HL-60 (cell line): ENCODE measurements at regions not wholly inside any gene's neighbourhood (a gene's known extent, or its start where the extent isn't known, plus 50 kb on each side); places are given as distances from the start of the nearest gene placed in this dataset.

Source experiments
- GABPA ChIP-seq: IDR thresholded peaks from 2 replicates; pipeline ENCODE4 v1.6.1; 2012; ENCODE audit warnings: low read depth
- POLR2AphosphoS5 ChIP-seq: IDR thresholded peaks from 2 replicates; pipeline ENCODE4 v1.6.1; 2012; ENCODE audit warnings: low read depth
- TF ChIP-seq, protein P1 (sequence below): IDR thresholded peaks from one replicate; pipeline ENCODE4 v1.5.1; 2011; ENCODE audit warnings: low read length, control low read depth, inconsistent platforms; ENCODE audit not compliant: insufficient read depth
- TF ChIP-seq, protein P2 (sequence below): IDR thresholded peaks from 2 replicates; pipeline ENCODE4 v1.6.1; 2012; ENCODE audit warnings: low read depth; ENCODE audit not compliant: insufficient replicate concordance

DNA sequence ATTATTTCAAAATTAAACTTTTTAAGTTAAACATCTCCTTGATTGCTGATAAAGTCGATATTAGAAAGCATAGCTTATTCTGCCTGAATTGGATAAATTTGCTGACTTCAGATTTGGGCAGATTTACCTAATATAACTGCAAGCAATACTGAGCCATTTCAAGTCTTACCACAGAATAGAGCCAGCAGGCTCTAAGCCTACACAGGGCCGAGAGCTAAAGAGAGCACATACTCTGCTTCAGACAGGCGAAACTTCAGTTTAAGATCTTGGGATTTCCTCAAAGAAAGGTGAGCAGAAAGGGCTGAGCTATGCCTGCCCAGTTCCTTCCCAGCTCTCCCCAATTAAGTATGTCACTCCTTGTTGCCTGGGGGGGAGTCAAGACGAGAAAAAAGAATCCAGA lies 240.6 kb upstream of the NOCT start:
- TF ChIP-seq, protein P1, sequence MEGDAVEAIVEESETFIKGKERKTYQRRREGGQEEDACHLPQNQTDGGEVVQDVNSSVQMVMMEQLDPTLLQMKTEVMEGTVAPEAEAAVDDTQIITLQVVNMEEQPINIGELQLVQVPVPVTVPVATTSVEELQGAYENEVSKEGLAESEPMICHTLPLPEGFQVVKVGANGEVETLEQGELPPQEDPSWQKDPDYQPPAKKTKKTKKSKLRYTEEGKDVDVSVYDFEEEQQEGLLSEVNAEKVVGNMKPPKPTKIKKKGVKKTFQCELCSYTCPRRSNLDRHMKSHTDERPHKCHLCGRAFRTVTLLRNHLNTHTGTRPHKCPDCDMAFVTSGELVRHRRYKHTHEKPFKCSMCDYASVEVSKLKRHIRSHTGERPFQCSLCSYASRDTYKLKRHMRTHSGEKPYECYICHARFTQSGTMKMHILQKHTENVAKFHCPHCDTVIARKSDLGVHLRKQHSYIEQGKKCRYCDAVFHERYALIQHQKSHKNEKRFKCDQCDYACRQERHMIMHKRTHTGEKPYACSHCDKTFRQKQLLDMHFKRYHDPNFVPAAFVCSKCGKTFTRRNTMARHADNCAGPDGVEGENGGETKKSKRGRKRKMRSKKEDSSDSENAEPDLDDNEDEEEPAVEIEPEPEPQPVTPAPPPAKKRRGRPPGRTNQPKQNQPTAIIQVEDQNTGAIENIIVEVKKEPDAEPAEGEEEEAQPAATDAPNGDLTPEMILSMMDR: no peak
- TF ChIP-seq GABPA: no peak
- no peak for TF ChIP-seq POLR2AphosphoS5
- TF ChIP-seq, protein P2, sequence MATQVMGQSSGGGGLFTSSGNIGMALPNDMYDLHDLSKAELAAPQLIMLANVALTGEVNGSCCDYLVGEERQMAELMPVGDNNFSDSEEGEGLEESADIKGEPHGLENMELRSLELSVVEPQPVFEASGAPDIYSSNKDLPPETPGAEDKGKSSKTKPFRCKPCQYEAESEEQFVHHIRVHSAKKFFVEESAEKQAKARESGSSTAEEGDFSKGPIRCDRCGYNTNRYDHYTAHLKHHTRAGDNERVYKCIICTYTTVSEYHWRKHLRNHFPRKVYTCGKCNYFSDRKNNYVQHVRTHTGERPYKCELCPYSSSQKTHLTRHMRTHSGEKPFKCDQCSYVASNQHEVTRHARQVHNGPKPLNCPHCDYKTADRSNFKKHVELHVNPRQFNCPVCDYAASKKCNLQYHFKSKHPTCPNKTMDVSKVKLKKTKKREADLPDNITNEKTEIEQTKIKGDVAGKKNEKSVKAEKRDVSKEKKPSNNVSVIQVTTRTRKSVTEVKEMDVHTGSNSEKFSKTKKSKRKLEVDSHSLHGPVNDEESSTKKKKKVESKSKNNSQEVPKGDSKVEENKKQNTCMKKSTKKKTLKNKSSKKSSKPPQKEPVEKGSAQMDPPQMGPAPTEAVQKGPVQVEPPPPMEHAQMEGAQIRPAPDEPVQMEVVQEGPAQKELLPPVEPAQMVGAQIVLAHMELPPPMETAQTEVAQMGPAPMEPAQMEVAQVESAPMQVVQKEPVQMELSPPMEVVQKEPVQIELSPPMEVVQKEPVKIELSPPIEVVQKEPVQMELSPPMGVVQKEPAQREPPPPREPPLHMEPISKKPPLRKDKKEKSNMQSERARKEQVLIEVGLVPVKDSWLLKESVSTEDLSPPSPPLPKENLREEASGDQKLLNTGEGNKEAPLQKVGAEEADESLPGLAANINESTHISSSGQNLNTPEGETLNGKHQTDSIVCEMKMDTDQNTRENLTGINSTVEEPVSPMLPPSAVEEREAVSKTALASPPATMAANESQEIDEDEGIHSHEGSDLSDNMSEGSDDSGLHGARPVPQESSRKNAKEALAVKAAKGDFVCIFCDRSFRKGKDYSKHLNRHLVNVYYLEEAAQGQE: no peak
